NCI-H748 treated with DMSO at 0.1 percent for 48 hours (cell line): ENCODE measurements at regions not wholly inside any gene's neighbourhood (a gene's known extent, or its start where the extent isn't known, plus 50 kb on each side); places are given as distances from the start of the nearest gene placed in this dataset.

ENCODE experiments used
- DNase-seq: peaks from one replicate; lab custom pipeline; 2025; lab: John Stamatoyannopoulos, UW

DNA sequence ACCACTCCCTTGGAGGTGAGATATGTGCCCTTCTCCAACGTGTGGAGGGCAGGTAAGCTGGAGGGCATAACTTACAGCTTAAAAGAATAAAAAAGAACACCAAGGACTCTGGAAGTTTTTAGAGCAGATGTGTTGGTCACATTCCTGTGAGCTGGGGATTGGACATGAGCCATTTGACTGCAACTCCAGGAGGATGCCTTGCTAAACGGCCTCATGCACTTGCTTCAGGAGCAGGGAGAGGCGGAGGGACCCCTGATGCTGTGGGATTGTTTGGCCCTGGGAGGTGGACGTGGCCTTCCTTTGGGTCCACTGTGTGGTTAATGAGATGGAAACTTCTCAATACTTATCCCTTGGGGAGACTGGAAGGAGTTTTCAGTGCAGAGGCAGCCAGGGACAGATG lies 185.6 kb downstream of the RHOU start:
- no peak for DNase-seq

- DNase-seq = no peak
Measured at GRCh38 chr1:228921481-228921880, 186.2 kb downstream of the RHOU start.

GRCh38 chr1:228922722-228923376 lies 187.6 kb downstream of the RHOU start:
- DNase-seq = no peak

GRCh38 chr1:228923973-228924686 lies 188.9 kb downstream of the RHOU start:
- no peak for DNase-seq

DNA sequence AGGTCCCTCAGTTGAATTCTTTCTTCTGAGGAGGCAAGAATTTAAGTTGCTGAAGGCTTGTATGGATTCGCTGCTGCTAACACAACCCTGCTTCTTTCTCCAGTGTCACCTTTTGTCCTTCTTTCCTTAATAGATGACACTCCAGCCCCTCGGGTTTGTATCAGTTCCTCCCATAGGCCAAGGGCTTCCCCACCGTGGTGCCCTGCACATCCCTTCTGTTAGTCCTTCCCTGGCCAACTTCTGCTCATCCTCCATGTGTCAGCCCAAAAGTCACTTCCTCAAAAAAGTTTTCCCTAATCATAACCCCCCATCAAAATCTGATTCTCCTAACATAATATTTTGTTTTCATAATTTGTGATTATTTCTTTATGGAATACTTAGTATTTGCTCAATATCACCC lies 190.4 kb downstream of the RHOU start:
- no peak for DNase-seq

GRCh38 chr1:228927421-228927820 lies 192.1 kb downstream of the RHOU start:
- no peak for DNase-seq

- no peak for DNase-seq
Measured at GRCh38 chr1:228927946-228928898, 192.9 kb downstream of the RHOU start.

- DNase-seq = no peak
Measured at GRCh38 chr1:228929476-228930027, 194.3 kb downstream of the RHOU start.

GRCh38 chr1:228930479-228930957 lies 195.2 kb downstream of the RHOU start:
- no peak for DNase-seq

- no peak for DNase-seq
Measured at GRCh38 chr1:228933753-228934152, 198.5 kb downstream of the RHOU start.

DNA sequence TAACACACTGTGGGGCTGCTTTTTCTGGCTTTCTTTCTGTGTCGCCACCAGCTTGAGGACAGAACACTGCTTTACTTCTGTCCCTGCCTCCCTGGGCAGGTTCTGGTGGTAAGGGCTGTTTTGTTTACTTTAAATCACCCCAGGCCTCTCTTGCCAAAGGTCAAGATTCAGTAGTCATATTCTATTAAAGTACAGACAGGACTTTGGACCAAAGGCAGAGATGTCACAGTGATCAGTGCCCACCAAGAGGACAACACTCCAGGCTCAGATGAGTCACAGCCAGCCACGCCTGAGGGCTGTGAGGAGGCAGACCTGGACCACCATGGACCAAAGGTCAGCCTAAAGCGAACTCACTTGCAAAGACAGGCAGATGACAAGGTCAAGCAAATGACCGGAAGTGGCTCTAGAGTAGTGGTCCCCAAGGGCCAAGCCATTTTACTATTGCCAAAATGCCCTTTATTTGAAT lies 200.0 kb downstream of the RHOU start:
- no peak for DNase-seq

DNA sequence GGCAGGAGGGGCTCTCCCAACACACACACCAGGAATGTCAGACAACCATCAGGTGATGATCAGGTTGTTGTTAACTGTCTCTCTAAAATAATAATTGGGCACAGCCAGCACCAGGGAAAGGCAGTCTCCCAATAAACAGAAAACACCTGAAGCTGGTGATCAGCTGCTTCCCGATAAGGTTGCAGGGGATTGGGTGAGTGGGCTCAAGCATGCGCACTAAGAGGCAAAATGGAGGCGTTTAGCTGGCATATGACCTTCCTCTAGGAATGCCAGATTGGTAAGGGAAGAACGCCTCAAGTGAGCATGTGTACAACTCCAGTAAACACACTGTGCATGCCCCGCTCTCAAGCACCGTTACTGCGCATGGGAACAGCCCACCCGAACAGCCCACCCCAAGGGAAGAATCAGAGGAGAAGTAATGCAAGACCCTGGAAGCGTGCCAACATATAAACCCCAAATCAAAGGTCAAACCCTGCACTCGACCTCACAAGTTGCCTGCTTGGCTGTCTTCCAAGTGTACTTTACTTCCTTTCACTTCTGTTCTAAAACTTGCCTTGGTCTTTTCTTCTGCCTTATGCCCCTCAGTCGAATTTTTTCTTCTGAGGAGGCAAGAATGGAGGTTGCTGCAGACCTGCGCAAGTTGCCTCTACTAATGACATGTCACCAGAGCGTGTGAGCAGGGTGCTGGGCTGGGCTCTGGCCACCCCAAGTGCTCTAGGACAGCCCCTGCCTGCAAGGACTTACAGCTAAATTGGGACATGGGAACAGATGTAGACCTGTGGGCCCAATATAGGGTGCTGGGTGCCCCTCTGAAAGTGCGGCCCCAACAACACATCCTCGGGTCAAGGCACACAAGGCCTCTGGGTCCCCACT lies 200.8 kb downstream of the RHOU start:
- DNase-seq = no peak

DNA sequence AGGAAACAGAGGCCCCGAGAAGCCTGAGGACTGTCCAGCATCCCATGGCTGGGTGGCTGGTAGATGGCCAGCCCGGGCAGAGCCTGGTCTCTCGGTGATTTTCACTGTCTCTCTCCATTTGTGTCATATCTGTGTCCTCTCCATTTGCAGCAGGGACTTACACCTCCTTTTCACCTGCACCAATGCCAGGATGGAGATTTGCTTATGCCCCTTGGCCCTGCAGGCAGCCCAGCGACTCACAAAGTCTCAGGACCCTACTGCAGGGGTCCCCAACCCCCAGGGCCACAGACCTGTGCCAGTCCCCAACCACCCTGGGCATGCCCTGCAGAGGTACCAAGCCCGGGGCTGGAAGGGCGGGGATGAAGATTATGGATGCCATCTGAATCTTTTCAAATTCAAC lies 201.6 kb downstream of the RHOU start:
- DNase-seq = no peak

DNA sequence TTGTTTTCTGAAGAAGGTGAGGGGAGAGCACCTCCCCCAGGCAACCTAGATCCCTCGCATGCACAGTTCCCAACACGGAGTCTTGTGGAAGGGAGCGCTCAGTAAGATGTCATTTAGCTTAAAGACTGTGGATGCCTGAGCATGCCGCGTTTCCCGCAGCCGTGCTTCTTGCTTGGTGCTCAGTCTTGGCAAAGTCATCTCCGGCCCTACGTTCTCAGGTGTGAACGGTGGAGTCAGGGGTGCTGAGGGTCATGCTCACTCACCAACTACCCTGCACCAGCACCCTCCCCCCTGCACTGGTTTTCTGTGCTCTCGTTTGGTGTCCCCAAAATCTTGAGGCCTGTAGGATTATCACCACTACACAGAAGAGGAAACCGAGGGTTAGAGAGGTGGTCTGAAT lies 202.1 kb downstream of the RHOU start:
- DNase-seq = no peak

- DNase-seq = no peak
Measured at GRCh38 chr1:228937851-228938536, 202.7 kb downstream of the RHOU start.

DNA sequence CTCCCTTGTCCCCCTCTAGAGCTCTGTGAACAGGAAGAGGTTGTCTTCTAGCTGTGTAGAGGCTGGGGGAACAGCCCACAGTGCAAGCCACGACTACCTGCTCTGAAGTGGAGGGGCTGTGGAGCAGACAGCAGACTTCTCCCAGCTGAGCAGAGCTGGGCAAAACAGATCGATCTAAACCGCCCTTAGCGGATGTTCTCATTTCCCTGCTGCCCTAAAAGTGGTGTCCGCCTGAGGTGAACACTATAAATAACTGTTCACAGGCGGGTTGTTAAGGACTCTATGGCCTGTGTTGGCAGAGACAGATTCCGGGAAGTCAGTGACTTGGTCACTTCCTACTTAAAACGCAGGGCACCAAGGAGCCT lies 203.2 kb downstream of the RHOU start:
- DNase-seq = no peak

DNA sequence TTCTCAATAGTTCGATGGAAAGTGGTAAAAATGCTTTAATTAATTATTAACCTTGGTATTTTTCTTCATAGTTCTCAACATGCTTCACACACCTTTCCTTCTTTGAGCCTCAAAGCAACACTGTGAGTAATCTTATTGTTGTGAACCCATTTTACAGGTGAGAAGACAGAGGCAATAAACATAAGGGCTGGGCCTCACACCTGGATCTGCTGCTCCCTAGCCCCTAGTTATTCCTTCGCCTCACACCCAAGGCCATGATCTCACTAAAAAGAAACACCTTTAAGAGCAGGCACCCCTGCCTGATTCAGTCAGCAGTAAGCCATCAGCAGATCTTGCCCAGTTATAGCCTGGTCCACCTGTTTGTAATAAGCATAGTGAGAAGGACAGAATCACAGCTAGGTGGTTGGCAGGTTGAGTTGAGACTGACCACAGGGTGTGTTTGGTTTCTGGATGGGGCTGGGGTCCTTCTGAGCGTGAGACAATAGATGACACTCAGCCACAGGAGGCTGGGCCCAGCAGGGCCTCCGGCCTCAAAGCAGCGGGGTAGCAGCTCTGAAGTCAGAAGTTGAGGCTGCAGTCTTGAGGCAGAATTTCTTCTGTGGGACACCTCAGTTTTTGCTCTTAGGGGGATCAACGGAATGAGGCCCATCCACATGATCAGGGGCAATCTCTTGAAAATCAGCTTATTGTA lies 203.9 kb downstream of the RHOU start:
- DNase-seq = no peak

GRCh38 chr1:228939881-228940392 lies 204.7 kb downstream of the RHOU start:
- no peak for DNase-seq

GRCh38 chr1:228940526-228940925 lies 205.2 kb downstream of the RHOU start:
- DNase-seq = no peak

- DNase-seq = no peak
Measured at GRCh38 chr1:228940926-228941325, 205.6 kb downstream of the RHOU start.
